IPS DF 6.9 (cell line): ENCODE measurements at regions not wholly inside any gene's neighbourhood (a gene's known extent, or its start where the extent isn't known, plus 50 kb on each side); places are given as distances from the start of the nearest gene placed in this dataset.
A peak's percentile ranks its signal among the peaks of the same experiment; 100 is the strongest.

ENCODE experiments used
- DNase-seq: peaks from one replicate; pipeline ENCODE4 v3.0.0-alpha.2; 2013; ENCODE audit warnings: low read depth, low spot score
- H3K27ac ChIP-seq: one replicate; pipeline ENCODE4 v1.5.1; 2013; ENCODE audit warnings: low read length, control low read depth
- H3K27me3 ChIP-seq: 2 replicates; pipeline ENCODE4 v1.6.1; 2013; ENCODE audit warnings: mild to moderate bottlenecking, low read length; ENCODE audit not compliant: control insufficient read depth, insufficient read depth
- H3K36me3 ChIP-seq: 2 replicates; pipeline ENCODE4 v1.6.1; 2013; ENCODE audit warnings: low read length; ENCODE audit not compliant: control insufficient read depth, insufficient read depth
- H3K4me1 ChIP-seq: 2 replicates; pipeline ENCODE4 v1.6.1; 2013; ENCODE audit warnings: low read length; ENCODE audit not compliant: control insufficient read depth, insufficient read depth
- H3K4me3 ChIP-seq: 2 replicates; pipeline ENCODE4 v1.5.1; 2013; ENCODE audit warnings: mild to moderate bottlenecking, low read length
- H3K9me3 ChIP-seq: 2 replicates; pipeline ENCODE4 v1.6.1; 2013; ENCODE audit warnings: low read length, inconsistent platforms; ENCODE audit not compliant: control insufficient read depth, insufficient read depth
- whole genome bisulfite sequencing: extraction: QIAGEN DNeasy Blood & Tissue Kit; methylation state at CpG from one replicate; pipeline ENCODE4 v1.1.7; 2013; ENCODE audit warnings: mixed read lengths, missing lambda C conversion rate; ENCODE audit not compliant: insufficient read length, insufficient coverage; 5-methylcytosine and 5-hydroxymethylcytosine counted together

DNA sequence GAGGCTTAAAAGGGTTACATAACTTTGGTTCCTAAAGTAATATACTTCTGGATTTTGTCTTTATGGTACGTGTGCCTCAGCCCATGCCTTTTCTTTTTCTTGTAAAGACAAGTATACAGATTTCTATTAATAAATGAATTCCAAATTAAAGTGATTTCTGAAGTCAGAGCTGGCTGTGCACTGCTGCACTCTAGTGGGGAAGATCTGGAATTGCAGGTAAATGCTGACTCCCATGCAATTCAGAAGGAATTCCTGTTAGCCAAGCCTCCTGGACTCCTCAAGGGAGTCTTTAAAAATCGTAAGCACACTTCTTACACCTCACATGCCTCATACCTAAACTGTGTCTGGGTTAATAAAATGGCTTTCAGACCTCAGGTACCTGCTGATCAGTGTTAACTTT is 118.4 kb upstream of the SLC7A1 start:
- WGBS, result no CpG with 5 or more reads among the region's 2 CpGs
- Histone ChIP-seq H3K36me3 (no peaks in the 10 kb centered on the region), H3K4me3 (no peak overlapping the region), H3K9me3 (no peaks in the 10 kb centered on the region), H3K27me3 (no peaks in the 10 kb centered on the region), H3K4me1 (no peaks in the 10 kb centered on the region), H3K27ac (no peak overlapping the region)
- DNase-seq, result no peak

DNA sequence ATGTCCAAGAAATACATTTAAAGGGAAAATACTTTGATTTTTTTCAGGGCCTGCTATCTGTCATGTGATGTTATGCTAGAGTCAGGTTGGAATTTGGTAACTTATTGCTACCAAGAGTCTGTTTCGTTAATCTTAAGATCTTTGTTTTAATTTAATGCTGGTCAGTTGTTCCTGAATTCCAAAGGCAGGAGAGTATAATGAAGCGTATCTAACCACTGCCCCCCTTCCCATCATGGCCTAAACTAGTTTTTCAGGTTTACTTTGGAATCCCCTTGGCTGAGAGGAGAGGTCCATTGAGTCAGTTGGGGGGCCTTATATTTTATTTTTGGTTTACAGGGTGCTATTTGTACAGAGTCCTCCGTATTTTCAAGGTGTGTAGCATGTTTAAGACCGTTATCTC is 116.3 kb upstream of the SLC7A1 start:
- H3K27me3 ChIP-seq, result no peaks in the 10 kb centered on the region
- no peak overlapping the region for H3K4me3 ChIP-seq
- H3K4me1 ChIP-seq, result peaks cover 1% of the 10 kb centered on the region; the same call in 1 of the 2 replicates
- WGBS, result no CpG with 5 or more reads among the region's 4 CpGs
- no peak for DNase-seq
- no peaks in the 10 kb centered on the region for H3K36me3 ChIP-seq
- no peak overlapping the region for H3K27ac ChIP-seq
- H3K9me3 ChIP-seq, result no peaks in the 10 kb centered on the region

DNA sequence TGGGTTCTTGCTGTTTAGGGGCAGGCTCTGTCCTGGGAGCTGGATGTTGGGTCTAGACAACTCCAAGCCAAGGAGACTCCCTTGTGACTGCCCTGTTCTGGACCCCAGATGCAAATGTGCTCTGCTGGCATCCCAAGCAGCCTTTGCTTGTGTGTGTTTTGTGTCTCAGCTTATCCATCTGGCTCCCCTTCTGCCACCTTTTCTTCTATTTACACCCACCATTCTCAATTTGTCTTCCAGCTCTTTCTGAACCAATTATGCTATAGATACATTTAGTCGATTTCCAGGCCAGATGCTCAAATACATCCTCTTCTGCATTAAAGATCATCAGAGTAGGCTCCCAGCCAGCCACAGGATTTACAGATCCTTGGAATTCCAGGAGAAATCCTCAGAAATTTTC is 115.0 kb upstream of the SLC7A1 start:
- Histone ChIP-seq H3K4me3 (no peak overlapping the region), H3K27ac (no peak overlapping the region), H3K27me3 (no peaks in the 10 kb centered on the region), H3K4me1 (peaks cover 1% of the 10 kb centered on the region; the same call in 1 of the 2 replicates), H3K36me3 (no peaks in the 10 kb centered on the region), H3K9me3 (0 out of 2 replicates have a peak, but pooled peaks cover 1% of the 10 kb centered on the region)
- no CpG with 5 or more reads among the region's 1 CpG for WGBS
- no peak for DNase-seq

DNA sequence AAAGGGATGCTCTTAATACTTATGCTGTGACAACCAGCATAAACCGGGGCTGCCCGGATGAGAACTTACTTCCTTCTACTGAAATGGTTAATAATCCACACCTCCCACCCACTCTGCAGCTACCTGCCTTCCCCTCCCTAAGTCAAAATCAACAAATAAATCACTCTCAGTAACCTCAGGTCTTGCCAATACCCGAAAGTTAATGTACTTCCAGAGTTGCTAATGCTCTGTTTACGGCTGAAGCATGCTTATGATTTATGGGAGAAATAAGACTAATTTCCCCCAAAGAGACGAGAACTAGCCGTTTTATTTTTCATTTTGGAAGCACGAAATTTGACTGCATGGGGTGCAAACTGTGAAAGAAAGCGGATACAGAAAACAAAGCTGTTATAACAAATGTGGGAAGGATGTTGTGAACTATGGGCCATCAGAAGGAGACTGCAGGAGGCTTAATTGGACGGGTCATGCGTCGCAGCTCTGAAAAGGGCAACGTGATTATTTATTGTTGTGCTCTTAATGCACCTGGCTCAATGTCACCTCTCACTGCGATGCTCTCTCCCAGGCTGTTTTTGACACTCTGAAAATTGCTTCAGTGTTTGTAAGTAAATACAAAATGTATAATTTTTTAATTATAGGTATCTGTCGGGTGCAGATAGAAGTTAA is 114.0 kb upstream of the SLC7A1 start:
- Histone ChIP-seq H3K4me1 (peaks cover 1% of the 10 kb centered on the region; the same call in 1 of the 2 replicates), H3K9me3 (0 out of 2 replicates have a peak, but pooled peaks cover 1% of the 10 kb centered on the region), H3K36me3 (no peaks in the 10 kb centered on the region), H3K4me3 (no peak overlapping the region), H3K27ac (no peak overlapping the region), H3K27me3 (no peaks in the 10 kb centered on the region)
- DNase-seq, result no peak
- WGBS, result no CpG with 5 or more reads among the region's 14 CpGs

DNA sequence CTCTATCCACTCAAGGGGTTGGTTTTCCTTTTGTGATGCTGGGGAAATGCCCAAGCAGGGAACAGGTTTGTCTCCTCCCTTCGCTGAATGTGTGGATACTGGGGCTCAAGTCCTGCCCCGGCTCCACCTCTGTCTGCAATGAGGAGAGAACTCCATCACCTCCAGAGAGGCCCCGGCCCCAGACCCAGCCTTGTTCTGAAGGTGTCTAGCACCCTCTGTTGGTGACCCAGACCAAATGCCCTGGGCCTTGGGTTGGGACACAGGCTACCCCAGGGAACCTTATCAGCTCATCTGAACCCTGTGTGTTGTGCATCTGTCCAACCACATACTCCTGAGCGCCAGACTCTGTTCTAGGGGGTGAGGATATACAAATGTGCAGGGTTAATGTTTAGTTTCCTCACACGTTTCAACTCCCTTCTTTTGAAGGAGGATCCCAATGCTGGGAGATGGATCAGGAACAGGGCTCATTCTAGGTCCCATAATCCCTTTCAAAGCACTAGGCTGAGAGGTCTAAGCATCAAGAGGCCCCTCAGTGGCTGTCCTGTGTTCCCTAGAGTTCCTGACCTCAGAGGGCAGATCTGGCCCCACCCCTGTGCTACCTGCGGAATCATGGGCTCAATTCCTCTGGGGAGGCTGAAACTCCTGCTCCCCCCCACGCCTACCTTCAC is 112.5 kb upstream of the SLC7A1 start:
- H3K4me3 ChIP-seq, result no peak overlapping the region
- H3K4me1 ChIP-seq, result peaks cover 4% of the 10 kb centered on the region; the same call in 1 of the 2 replicates
- no peaks in the 10 kb centered on the region for H3K27me3 ChIP-seq
- DNase-seq, result peak; percentile 61
- H3K27ac ChIP-seq, result no peak overlapping the region
- H3K36me3 ChIP-seq, result no peaks in the 10 kb centered on the region
- WGBS, result no CpG with 5 or more reads among the region's 7 CpGs
- 0 out of 2 replicates have a peak, but pooled peaks cover 1% of the 10 kb centered on the region for H3K9me3 ChIP-seq

DNA sequence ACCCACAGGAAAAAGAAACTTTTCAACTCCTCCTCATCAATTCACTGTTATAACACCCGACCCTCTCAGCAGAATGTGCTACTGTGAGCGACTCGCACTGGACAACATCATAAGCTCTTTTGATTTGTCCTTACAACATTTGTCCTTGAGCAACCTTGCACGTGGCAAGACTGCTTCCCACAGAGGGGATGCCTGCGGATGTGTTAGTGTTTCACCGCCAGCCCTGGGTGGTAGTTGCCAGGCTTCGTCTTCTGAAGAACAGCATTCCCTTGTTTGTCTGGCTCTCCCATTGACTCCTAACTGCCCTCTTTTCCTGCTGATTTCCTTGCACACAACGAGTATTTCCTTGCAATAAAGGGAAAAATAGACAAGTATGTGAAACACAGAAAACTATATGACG is 111.4 kb upstream of the SLC7A1 start:
- no CpG with 5 or more reads among the region's 9 CpGs for WGBS
- Histone ChIP-seq H3K27me3 (no peaks in the 10 kb centered on the region), H3K4me3 (no peak overlapping the region), H3K9me3 (0 out of 2 replicates have a peak, but pooled peaks cover 1% of the 10 kb centered on the region), H3K27ac (no peak overlapping the region), H3K4me1 (peaks cover 6% of the 10 kb centered on the region; the same call in 1 of the 2 replicates), H3K36me3 (no peaks in the 10 kb centered on the region)
- no peak for DNase-seq

DNA sequence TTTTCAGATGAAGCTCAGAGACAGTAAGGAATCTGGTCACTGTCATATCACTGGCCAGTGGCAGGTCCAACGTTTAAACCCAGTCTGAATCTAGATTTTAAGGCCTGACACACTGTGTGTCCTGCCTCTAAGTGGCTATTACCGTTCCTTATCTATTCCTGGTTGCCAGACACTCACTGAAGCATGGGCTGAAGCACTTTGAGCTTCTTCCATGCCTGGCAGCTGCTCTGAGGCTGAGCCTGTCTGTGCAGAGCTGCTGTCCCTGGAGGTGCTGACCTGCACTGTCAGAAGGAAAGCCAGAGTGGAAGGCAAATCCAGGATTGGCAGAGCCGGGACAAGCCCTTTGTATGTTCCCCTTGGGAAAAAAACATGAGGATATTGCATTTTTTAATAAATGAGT is 109.2 kb upstream of the SLC7A1 start:
- WGBS, result no CpG with 5 or more reads among the region's 3 CpGs

DNA sequence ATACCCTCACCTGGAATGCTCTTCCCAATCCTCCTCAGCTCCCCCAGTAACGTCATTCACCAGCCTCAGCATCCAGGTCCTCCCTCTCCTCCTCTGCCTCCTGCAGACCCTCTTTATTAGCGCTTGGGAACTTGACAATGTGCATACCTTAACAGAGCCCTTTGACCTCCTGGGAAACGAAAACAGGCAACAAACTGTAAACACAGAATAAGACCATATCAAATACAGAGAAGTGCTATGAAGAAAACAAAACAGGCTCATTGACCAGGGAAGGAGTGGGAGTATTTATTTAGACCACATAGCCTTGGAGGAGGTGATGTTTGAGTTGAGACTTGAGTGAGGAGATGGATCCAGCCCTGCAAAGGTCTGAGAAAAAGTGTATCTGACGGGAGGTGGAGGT is 107.9 kb upstream of the SLC7A1 start:
- peaks cover 6% of the 10 kb centered on the region; the same call in 1 of the 2 replicates for H3K4me1 ChIP-seq
- no peak for DNase-seq
- no CpG with 5 or more reads among the region's 4 CpGs for WGBS
- 0 out of 2 replicates have a peak, but pooled peaks cover 1% of the 10 kb centered on the region for H3K9me3 ChIP-seq
- H3K4me3 ChIP-seq, result no peak overlapping the region
- no peaks in the 10 kb centered on the region for H3K36me3 ChIP-seq
- no peak overlapping the region for H3K27ac ChIP-seq
- H3K27me3 ChIP-seq, result no peaks in the 10 kb centered on the region

More for the DNA sequence above, 109.2 kb upstream of the SLC7A1 start:
- no peak overlapping the region for H3K4me3 ChIP-seq
- no peak overlapping the region for H3K27ac ChIP-seq
- peaks cover 6% of the 10 kb centered on the region; the same call in 1 of the 2 replicates for H3K4me1 ChIP-seq
- H3K9me3 ChIP-seq, result 0 out of 2 replicates have a peak, but pooled peaks cover 1% of the 10 kb centered on the region
- no peaks in the 10 kb centered on the region for H3K27me3 ChIP-seq
- no peaks in the 10 kb centered on the region for H3K36me3 ChIP-seq
- DNase-seq, result no peak

DNA sequence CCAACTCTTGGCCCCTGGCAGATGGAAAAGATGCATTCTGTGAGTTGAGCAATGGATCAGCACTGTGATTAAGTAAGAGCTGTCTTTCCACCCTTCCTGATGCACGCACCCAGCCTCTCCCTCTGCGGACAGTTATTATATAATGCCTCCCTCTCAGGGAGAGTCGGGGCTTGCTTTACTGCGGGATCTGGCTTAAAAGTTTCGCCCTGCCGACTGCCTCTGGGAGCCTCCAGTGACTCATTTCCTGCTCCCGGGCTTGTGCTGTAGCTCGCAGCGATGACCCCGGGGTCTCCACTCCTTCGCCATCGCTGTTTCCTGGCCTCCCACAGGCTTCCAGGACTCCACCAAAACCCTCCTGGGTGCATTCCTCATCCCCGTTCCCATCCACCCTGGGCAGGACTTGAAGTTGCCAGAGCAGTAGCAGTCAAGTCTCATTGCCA is 107.4 kb upstream of the SLC7A1 start:
- no peak overlapping the region for H3K4me3 ChIP-seq
- no CpG with 5 or more reads among the region's 13 CpGs for WGBS
- peaks cover 6% of the 10 kb centered on the region; the same call in 1 of the 2 replicates for H3K4me1 ChIP-seq

DNA sequence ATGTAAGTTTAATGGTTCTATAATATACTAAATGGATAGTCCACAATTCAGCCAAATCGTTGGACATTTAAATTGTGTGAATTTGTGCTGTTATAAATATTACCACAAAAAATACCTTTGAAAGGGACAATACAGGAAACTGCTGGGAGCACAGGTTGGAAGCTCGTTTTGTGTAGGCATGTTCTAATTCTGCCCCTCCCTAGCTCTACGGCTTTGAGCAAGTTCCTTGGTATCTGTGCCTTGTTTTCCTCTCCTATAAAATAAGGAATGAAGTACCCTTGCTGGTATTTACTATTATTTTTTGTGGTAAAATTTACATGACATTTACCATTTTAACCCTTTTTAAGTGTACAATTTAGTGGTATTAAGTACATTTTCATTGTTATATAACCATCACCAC is 102.6 kb upstream of the SLC7A1 start:
- H3K9me3 ChIP-seq, result no peaks in the 10 kb centered on the region
- H3K27ac ChIP-seq, result no peak overlapping the region
- peaks cover 3% of the 10 kb centered on the region; the same call in 1 of the 2 replicates for H3K4me1 ChIP-seq
- DNase-seq, result no peak
- H3K4me3 ChIP-seq, result no peak overlapping the region
- WGBS, result no CpG with 5 or more reads among the region's 3 CpGs
- H3K27me3 ChIP-seq, result no peaks in the 10 kb centered on the region
- H3K36me3 ChIP-seq, result no peaks in the 10 kb centered on the region

More for the DNA sequence above, 107.4 kb upstream of the SLC7A1 start:
- no peak overlapping the region for H3K27ac ChIP-seq
- H3K27me3 ChIP-seq, result no peaks in the 10 kb centered on the region
- no peak for DNase-seq
- no peaks in the 10 kb centered on the region for H3K36me3 ChIP-seq
- 0 out of 2 replicates have a peak, but pooled peaks cover 1% of the 10 kb centered on the region for H3K9me3 ChIP-seq
